EH (cell line): ENCODE measurements at regions not wholly inside any gene's neighbourhood (a gene's known extent, or its start where the extent isn't known, plus 50 kb on each side); places are given as distances from the start of the nearest gene placed in this dataset.

Experiments used
- DNase-seq: peaks from one replicate; pipeline ENCODE4 v3.0.0-alpha.2; 2015; ENCODE audit warnings: low read depth

DNA sequence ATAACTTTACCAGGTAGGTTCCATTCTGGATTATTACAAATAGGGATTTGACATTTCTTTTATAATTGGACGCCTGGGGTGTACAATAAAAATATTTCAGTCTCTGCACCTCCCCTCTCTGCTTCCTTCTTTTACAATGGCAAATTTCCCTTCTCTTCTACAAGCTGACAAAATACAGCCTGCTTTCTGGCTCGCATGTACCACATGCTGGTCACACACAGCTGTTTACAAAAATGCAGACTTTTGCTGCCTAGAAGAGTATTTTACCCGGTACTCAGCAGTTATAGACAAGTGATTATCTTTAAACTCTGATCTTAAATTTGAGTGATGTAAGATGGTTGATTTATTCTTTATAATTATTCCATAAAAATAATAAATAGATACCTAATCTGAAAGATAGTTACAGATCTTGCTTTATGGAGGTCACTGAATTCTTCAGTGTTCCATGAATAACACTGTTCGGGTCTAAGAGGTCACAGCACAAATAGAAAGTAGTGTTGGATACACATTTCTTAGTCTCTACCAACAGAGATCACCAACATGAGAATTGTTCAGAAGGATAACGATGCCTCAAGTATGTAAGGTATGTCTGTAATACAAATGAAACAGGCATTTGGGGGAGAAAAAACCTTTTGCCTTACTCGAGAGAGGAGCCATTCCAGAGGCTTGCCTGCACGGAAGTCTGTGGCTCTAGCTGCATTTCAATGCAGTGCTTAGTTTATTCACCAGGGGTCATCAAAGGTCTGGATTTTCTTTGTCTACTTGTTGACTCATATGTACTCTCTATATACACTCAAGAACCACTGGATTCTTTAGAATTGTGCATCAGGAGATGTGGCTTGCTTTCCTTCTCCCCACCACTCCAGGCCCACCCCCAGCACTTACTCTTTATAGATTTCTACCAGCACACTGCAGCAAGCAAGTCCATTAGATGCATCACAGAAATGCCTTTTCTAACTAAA lies 206.6 kb upstream of the RFX3 start:
- DNase-seq = peak; percentile 91

DNA sequence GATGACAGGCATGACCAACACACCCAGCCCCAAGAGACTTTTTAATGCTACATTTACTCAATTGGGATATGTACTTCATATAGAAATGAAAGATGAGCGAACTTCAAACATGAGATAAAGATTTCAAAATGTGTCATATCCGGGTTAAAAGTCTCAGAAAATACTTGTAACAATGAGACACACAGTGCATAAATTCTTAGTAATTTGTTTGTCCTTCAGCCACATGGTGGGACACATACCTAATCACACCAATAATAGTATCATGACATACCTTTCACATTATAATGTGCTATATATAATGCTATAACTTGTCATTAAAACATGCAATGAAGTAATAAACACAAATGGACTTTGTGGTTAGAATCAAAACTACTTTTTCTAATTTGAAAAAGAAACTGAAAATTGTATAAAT lies 204.7 kb upstream of the RFX3 start:
- DNase-seq = no peak

DNA sequence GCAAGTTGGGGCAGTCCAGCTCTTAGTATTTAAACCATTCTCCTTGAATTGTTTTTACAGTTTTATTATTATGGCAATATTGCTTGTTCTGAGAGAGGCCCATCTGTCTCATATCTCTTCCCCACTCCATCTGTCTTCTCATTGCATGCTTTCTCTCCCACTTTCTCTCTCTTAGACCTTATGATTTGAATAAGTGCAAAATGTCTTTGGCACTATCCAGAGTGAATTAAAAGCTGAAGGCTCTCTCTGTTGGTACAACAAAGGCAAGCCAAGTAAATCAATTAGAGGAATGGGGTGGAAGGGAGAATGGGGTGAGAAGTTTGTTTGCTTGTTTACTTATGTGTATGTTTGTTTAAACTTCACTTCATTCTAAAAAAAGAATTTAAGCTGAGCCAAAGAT lies 195.3 kb upstream of the RFX3 start:
- DNase-seq = no peak

DNA sequence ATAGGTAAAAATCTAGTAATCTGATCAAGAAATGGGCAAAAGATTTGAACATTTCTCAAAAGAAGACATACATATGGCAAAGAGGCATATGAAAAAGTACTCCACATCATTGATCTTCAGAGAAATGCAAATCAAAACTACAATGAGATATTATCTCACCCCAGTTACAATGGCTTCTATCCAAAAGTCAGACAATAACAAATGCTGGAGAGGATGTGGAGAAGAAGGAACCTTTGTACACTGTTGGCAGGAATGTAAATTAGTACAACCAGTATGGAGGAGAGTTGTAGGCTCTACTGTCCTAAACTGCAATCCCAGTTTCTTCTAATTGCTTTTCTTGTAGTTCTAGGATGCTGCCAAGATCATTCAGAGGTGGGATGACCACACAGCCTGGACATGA lies 193.5 kb upstream of the RFX3 start:
- no peak for DNase-seq

DNA sequence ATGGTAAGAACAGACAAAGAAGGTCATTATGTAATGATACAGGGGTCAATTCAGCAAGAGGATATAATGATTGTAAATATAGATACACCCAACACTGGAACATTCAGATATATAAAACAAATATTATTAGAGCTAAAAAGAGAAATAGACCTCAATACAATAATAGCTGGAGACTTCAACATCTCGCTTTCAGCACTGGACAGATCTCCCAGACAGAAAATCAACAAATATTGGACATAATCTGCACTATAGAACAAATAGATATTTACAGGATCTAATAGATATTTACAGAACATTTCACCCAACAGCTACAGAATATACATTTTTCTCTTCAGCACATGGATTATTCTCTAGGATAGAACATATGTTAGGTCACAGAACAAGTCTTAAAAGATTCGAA lies 190.6 kb upstream of the RFX3 start:
- DNase-seq = no peak

DNA sequence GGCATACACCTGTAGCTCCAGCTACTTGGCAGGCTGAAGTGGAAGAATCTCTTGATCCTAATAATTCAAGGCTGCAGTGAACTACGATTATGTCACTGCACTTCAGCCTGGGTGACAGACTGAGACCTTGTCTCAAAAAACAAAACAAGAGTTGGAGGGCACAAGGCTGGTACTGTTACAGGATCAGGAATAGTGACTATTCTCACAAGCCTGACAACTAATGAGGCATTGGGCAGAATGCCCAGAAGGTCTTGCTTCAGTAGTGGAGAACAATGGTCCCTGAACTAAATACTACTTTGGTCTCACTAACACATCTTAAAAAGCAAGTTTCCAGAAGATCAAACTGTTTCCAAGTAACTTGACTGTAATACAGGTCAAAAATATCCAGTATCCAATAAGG lies 182.9 kb upstream of the RFX3 start:
- peak; percentile 32 for DNase-seq

DNA sequence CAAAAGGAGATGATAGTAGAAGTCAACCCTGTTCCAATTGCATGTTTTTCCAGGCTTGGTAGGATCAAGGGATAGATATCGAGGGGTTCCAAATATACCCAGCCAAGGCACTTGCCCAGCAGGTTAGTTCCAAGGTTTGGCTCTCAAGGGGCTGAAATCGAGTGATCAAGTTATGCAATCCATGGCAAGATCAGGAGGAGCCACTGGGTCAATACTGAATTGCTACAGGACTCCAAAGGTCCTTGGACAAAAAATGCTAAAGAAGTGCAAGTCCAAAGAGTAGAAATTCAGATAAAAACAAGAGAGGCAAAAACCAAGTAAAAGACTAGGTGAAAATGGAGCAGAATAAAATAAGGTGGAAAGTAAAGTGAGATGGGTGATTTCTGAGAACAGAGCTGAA lies 179.1 kb upstream of the RFX3 start:
- no peak for DNase-seq

DNA sequence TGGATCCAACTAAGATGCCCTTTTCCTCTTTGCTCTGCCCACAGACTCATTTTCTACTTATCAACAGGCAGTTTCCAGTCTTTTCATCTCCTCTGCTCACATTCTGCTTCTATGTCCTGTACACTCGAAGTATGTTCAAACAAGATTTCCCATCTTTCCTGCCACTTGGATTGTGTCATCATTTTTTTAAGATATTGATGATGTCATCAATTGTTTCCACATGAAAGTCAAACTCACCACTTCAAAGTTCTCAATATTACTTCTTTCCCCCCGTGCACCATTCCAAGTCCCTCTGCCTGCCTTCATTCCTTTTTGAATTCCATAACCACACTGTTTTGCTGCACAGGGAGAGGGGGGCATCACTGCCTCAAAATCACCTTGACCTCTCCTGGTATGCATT lies 175.0 kb upstream of the RFX3 start:
- DNase-seq = no peak

DNA sequence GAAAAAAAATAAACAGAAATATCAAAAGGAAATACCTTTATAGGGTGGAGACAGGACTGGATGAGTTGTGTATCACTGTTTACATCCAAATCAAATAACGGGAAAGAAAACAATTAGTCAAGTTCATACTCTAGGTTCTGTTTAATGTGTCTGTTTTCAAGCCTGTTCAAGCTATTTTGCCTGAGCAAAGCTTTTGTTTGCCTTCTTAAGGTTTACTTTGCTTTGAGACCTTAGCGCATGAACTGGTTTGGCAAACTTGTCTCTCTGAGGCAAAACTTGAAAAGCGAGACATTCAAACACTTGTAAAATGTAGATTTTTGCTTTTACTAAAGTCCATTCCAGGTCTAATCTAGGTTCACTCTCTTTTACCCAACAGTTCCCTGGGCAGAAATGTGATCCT lies 174.1 kb upstream of the RFX3 start:
- no peak for DNase-seq

DNA sequence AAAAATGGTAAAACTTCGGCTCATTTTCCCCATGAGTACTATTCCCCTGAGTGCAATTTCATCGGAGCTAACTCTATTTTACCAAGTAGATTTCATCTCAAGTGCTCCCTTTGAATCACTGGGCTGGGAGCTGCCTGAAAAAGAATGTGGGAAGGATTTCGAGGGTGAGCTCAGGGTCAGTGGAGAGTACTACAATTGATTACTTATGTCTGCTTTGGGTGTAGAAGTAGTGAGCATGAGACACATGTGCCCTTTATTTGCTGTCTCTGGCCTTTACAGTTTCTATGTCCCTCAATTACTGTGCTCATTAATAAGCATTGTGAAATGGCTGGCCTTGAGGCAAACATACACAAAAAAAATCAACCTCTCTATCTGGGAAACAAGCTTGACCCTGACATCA lies 172.7 kb upstream of the RFX3 start:
- DNase-seq = peak; percentile 2

DNA sequence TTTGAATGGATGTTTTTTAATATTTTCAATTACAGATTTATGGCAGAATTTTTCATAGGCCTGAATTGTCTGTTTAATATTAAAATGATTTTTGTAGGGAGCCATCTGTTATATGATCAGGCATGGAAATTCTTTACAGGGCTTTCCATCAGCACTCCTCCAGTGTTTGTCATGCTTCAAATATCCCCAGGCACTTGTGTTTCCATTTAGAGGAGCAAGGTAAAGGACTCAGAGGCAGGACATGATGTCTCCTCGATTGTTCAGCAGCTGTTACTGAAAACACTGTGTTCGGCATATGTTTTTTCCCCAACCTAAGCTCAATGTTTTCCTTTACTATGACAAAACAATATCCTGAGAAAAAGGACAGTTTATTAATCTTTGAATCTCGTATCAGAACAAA lies 172.3 kb upstream of the RFX3 start:
- DNase-seq = no peak

DNA sequence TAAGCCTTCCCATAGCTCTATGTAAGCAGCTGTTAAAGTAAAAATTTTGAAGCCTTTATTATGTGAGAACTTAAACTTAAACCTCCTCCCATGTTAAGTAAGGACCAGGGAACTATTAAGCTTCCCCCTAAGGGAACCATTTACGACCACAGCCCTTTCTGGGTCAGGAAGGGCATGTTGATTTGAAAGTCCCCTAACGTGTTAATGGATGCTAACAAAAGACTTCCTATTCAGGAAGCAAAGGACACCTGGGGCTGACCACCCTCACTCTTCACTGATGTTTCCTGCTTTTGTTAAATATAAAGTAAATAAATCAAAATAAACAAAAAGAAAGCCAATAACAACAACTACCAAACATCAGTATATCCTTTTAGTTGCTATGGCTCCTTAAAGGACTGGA lies 170.6 kb upstream of the RFX3 start:
- DNase-seq = no peak

DNA sequence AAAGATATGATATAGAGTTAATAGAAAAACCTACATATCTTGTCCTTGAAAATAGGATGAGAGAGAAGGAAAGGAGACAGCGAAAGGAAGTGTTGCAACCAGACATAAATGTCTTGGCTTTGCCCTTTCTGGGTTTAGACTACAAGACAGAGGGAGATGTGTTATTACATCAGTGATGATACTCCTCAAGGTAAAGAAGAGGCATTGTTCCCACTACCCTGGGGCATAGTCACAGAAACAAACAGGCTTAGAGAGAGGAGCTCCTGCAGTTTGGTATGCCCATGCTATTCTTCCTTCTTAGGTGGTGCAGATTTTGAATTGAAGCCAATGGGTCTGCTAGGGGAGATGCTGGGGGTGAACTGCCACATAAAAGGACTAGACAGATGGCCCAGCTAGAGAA lies 166.8 kb upstream of the RFX3 start:
- no peak for DNase-seq

DNA sequence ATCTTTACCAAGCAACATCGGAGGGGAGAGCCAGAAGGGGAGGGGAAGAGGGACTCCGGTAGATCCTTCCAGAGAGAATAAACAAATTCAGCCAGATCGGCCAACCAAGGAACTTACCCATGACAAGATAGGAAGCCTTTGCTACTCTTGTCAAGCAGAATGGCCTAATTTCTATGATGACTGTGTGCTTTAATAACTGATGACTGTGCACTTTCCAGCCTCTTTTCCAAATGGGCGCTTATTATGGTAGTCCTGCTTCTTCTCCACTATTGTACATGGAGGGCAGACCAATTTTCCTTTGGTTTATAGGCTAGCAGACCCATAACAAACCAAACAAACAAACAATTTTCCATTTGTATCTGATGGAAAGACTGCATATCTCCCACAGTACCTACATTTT lies 163.8 kb upstream of the RFX3 start:
- no peak for DNase-seq

DNA sequence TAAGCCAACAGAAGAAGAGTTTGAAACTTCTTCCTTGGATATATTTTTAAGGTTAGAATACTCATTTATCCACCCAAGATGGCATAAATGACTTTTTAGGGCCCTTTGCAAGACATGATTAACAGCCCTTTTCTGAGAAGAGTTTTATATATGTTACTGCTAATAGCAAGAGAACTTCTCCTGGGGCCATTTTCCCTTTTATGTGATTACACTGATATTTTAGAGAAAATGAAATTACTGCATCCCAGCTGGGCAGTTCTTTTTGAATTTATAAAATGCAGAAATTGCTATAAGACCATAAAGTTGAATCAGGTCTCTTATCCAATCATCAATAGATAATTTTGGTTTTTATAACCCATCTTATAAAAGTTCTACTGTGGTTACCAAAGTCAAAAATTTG lies 161.3 kb upstream of the RFX3 start:
- DNase-seq = no peak

DNA sequence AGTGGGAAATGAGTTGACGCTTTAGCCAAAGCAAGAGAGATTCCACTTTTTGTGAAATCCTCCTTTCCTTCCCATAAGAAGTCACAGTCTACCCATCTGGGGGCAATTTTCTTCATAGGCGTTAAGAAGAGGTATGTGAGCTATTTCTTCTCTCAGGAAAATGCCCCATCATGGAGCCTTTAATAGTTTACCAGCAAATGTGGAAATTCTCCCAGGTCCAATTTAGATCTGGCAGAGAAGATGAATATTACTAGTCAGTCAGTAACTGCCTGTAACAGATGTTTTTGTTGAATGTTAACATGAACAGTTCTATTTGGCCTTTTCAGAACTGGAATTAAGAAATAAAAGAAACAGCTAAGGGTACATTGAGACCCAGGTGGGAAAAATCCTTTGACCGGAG lies 156.4 kb upstream of the RFX3 start:
- peak; percentile 1 for DNase-seq

DNA sequence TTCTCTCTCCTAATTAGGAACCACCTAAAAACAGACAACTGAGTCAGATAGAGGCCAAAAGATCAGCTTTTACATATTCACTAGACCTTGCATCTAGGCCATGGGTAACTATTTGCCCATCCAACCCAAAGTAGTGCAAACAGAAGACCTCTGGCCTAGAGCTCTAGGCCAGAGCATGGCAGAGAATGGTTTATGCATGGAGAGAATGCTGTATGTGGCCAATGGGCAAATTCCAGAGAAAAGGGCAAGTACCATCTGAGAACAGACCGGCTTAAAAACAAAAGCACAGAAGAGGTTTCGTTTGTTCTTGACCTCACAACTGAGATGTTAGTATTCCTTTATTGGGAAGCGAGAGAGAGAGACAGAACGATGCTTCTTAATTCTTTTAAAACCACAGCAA lies 151.7 kb upstream of the RFX3 start:
- no peak for DNase-seq

DNA sequence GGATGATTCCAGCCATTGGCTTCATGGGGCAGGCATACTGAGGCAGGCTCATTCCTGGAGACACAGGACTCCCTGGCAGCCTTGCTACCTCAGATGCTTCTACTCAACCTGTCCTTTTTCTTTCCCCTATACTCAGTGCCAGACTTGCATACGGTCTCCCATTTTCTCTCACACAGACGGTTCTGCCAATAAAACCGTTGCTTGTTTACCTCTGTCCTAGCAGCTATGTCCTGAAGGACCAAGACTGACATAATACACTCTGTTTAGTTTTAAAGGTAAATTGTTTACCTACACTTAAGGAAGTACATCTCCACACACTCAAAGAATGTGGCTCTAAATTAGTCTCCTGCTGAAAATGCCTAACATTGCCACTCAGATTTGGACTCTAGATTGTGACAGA lies 151.0 kb upstream of the RFX3 start:
- DNase-seq = no peak

DNA sequence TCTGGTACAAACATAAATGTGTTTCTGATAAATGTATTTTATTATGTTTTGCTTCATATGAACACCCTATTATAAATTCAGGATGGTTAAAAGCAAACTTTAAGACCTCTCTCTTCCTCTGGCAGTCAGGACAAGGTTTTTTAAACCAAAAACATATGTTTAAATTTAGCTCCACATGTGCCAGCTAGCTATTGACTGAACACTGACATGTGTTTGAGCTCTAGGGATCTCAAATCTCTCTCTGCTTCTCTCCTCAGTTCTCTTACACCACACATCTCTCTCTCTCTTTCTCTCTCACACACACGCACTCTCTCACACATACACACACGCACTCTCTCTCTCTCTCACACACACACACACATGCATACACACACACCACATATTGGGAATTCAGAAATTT lies 150.1 kb upstream of the RFX3 start:
- no peak for DNase-seq

DNA sequence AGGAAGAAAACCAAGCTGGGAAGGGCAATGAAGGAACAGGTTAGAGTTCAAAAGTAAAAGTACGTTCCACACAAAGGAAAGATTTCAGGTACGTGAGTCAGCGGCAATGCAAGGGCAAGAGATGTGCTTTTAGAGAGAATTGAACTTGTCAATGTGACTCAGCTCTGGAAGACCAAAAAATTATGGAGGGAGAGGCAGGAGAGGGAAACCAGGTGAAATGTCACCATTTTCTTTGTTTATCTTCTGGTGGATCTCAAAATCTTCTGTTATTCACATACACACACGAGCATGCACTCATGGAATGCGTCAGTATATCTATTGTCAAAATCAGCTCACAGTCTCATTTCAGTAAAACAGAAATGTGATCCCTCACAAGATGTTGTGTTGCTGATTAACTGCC lies 148.8 kb upstream of the RFX3 start:
- DNase-seq = no peak

DNA sequence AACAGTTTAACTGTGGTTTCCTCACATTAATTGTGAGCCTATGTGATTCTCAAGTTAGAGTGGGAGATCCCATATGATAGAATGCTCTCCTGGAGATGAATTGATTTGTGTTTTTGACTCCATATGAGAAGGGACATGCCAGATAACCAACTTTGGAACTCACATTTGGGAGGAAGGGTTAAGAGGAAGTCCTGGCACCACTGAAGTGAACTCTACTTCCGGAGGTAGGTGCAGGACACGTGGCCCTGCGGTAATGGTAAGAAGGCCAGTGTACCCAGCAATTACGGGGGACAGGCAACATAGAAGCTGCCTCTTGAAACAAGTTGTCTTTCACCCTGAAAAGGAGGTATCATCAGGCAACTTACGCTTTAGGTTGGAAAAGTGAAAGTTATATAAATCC lies 146.6 kb upstream of the RFX3 start:
- no peak for DNase-seq

DNA sequence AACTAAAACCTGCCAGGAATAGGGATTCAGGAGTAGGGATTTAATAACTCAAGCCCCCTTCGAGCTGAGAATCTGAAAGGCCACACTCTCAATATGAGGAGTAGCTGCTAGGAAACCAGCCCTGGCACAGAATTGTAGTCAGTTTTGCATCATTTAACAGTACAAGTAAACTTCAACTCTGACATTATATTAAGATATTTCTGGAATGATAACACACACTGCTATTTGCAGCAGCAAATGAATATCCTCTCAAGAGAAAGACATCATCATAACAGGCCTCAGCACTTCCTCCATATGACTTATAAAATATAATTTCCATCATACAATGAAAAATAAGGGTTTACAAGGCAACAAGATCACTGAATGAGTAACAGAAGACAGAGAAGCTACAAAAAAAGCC lies 138.2 kb upstream of the RFX3 start:
- peak; percentile 7 for DNase-seq

DNA sequence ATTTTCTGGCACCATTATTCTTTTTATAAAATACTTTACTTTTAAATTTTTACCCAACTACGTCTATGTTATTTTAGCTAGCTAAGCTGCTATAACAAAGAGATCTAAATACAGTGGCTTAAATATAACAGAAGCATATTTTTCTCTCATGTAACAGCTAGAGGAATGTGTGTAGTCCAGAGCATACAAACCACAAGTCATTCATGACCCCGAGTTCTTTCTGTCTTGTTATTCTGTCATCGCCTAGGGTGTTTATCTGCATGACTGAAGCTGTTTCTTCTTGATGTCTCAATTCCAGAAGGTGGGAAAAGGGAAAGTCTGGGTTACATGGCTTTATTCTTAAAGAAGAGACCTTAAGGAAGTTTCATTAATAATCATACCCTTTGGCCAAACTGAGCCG lies 136.9 kb upstream of the RFX3 start:
- peak; percentile 28 for DNase-seq

DNA sequence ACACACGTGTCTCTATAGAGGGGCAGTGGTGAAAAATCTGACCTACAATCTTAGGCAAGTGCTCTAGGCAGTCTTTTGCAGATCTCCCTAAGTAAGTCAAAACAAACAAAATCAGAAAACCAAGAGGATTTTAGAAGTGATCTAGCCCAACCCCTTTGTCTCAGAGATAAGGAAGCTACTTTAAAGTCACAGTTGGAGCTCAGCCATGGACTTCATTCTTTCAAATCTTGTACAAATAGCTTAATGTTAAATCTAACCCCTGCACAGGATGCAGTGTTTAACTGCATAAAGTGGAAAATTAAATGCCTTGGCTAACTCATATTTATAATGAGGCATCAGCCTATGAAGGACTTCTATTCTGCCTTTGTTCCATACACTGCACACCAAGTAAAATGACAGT lies 135.1 kb upstream of the RFX3 start:
- peak; percentile 7 for DNase-seq
